ENCODE measurements at regions not wholly inside any gene's neighbourhood (a gene's known extent, or its start where the extent isn't known, plus 50 kb on each side); places are given as distances from the start of the nearest gene placed in this dataset.

DNA sequence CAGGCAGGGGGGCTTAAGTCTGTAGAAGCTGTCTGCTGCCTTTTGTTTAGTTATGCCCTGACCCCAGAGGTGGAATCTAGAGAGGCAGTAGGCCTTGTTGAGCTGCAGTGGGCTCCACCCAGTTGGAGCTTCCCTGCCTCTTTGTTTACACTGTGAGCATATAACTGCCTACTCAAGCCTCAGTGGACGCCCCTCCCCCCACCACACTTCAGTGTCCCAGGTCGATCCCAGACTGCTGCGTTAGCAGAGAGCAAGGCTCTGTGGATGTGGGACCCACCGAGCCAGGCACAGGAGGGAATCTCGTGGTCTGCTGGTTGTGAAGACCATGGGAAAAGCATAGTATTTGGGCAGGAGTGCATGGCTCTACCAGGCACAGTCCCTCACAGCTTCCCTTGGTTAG is 446.8 kb upstream of the RARB start:
- TF ChIP-seq, protein P1, sequence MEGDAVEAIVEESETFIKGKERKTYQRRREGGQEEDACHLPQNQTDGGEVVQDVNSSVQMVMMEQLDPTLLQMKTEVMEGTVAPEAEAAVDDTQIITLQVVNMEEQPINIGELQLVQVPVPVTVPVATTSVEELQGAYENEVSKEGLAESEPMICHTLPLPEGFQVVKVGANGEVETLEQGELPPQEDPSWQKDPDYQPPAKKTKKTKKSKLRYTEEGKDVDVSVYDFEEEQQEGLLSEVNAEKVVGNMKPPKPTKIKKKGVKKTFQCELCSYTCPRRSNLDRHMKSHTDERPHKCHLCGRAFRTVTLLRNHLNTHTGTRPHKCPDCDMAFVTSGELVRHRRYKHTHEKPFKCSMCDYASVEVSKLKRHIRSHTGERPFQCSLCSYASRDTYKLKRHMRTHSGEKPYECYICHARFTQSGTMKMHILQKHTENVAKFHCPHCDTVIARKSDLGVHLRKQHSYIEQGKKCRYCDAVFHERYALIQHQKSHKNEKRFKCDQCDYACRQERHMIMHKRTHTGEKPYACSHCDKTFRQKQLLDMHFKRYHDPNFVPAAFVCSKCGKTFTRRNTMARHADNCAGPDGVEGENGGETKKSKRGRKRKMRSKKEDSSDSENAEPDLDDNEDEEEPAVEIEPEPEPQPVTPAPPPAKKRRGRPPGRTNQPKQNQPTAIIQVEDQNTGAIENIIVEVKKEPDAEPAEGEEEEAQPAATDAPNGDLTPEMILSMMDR (IDR thresholded peaks at IDR 0.05; ENCODE audit: poor library complexity, severe bottlenecking), result no peak
- no peak for TF ChIP-seq EP300 (conservative IDR thresholded peaks at IDR 0.05; ENCODE audit: poor library complexity, severe bottlenecking)
- no peak for TF ChIP-seq RAD21 (conservative IDR thresholded peaks at IDR 0.05)
- TF ChIP-seq EZH2 (IDR thresholded peaks at IDR 0.05; ENCODE audit: borderline replicate concordance, insufficient read depth, low read length, poor library complexity, severe bottlenecking), result no peak
- TF ChIP-seq TAF1 (IDR thresholded peaks at IDR 0.05; ENCODE audit: low read depth), result no peak
- TF ChIP-seq, protein P2, sequence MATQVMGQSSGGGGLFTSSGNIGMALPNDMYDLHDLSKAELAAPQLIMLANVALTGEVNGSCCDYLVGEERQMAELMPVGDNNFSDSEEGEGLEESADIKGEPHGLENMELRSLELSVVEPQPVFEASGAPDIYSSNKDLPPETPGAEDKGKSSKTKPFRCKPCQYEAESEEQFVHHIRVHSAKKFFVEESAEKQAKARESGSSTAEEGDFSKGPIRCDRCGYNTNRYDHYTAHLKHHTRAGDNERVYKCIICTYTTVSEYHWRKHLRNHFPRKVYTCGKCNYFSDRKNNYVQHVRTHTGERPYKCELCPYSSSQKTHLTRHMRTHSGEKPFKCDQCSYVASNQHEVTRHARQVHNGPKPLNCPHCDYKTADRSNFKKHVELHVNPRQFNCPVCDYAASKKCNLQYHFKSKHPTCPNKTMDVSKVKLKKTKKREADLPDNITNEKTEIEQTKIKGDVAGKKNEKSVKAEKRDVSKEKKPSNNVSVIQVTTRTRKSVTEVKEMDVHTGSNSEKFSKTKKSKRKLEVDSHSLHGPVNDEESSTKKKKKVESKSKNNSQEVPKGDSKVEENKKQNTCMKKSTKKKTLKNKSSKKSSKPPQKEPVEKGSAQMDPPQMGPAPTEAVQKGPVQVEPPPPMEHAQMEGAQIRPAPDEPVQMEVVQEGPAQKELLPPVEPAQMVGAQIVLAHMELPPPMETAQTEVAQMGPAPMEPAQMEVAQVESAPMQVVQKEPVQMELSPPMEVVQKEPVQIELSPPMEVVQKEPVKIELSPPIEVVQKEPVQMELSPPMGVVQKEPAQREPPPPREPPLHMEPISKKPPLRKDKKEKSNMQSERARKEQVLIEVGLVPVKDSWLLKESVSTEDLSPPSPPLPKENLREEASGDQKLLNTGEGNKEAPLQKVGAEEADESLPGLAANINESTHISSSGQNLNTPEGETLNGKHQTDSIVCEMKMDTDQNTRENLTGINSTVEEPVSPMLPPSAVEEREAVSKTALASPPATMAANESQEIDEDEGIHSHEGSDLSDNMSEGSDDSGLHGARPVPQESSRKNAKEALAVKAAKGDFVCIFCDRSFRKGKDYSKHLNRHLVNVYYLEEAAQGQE (IDR thresholded peaks at IDR 0.05; ENCODE audit: borderline replicate concordance), result no peak
